Gastrocnemius medialis (tissue), 4 donors: ENCODE measurements at regions not wholly inside any gene's neighbourhood (a gene's known extent, or its start where the extent isn't known, plus 50 kb on each side); places are given as distances from the start of the nearest gene placed in this dataset.

Experiments
- POLR2A ChIP-seq, 2 donors: fragments of 450-650 bp; IDR thresholded peaks; one replicate each; pipeline ENCODE4 v1.6.1; 2017; ENCODE audit warnings: antibody characterized with exemption in 2 of 2, mild to moderate bottlenecking in 2 of 2, moderate library complexity in 2 of 2
- TF ChIP-seq, protein P1 (sequence below), 5 experiments: fragments of 450-650 bp in 3 of 5; fragments of 200-600 bp in 2 of 5; sonication (generic) in 2 of 5; IDR thresholded peaks in 4 of 5; conservative IDR thresholded peaks in 1 of 5; 1 replicate in 4 of 5; 2 replicates in 1 of 5; pipeline ENCODE4 v1.5.1; 2016 to 2019; ENCODE audit warnings: antibody characterized with exemption in 5 of 5, mild to moderate bottlenecking in 3 of 5, moderate library complexity in 3 of 5

DNA sequence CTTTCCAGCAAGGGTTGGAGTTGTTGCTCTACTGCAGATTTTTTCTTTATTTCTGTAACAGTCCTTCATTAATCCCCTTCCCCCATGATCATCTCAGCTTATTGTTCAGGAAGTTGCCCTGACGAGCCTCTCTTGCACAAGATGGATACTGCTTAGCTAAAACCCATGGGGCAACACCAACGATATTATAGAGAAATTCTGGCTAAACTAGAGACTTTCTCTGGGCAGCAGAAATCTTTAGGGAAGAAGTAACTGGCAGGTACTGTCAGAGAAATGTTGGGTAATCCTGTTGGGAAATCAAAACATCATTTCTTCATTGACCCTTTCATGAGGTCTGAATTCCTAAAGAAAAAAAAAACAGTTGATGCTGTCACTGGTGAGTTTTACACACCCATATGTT, 921.3 kb downstream of the NLGN4X start:
- TF ChIP-seq, protein P1, sequence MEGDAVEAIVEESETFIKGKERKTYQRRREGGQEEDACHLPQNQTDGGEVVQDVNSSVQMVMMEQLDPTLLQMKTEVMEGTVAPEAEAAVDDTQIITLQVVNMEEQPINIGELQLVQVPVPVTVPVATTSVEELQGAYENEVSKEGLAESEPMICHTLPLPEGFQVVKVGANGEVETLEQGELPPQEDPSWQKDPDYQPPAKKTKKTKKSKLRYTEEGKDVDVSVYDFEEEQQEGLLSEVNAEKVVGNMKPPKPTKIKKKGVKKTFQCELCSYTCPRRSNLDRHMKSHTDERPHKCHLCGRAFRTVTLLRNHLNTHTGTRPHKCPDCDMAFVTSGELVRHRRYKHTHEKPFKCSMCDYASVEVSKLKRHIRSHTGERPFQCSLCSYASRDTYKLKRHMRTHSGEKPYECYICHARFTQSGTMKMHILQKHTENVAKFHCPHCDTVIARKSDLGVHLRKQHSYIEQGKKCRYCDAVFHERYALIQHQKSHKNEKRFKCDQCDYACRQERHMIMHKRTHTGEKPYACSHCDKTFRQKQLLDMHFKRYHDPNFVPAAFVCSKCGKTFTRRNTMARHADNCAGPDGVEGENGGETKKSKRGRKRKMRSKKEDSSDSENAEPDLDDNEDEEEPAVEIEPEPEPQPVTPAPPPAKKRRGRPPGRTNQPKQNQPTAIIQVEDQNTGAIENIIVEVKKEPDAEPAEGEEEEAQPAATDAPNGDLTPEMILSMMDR (IDR thresholded peaks at IDR 0.05 in 4 of 5, conservative IDR thresholded peaks at IDR 0.05 in 1 of 5), result no peak
- TF ChIP-seq POLR2A (IDR thresholded peaks at IDR 0.05), result no peak
